GM19239 (cell line): ENCODE measurements at regions not wholly inside any gene's neighbourhood (a gene's known extent, or its start where the extent isn't known, plus 50 kb on each side); places are given as distances from the start of the nearest gene placed in this dataset.
"Not testable (repeated sequence)": the region's sequence is repeated elsewhere in the genome, so short reads cannot be mapped to it uniquely, and the experiment has no call there.

Experiments used
- DNase-seq: peaks from one replicate; pipeline ENCODE4 v3.0.0; 2011; ENCODE audit warnings: low spot score; ENCODE audit not compliant: insufficient read length
- FAIRE-seq: peaks from 2 replicates; lab custom pipeline; 2011; peaks lifted over from hg19 to GRCh38; lab: Jason Lieb, UNC

GRCh38 chr6:106857310-106857709, 117.2 kb downstream of the CD24 start:
- DNase-seq, FAIRE-seq: not testable (repeated sequence)

- DNase-seq (no peak), FAIRE-seq (peak; percentile 18)
These were observed 118.2 kb downstream of the CD24 start for GRCh38 chr6:106856227-106856874.

GRCh38 chr6:106855117-106855516, 119.4 kb downstream of the CD24 start:
- no peak for FAIRE-seq
- DNase-seq: no peak

GRCh38 chr6:106849676-106850332, 124.7 kb downstream of the CD24 start:
- DNase-seq (no peak), FAIRE-seq (peak; percentile 35)

GRCh38 chr6:106849120-106849519, 125.4 kb downstream of the CD24 start:
- FAIRE-seq: no peak
- no peak for DNase-seq

- peak; percentile 56 for FAIRE-seq
- no peak for DNase-seq
These were observed 127.4 kb downstream of the CD24 start for GRCh38 chr6:106847116-106847515.

GRCh38 chr6:106844930-106845329, 129.6 kb downstream of the CD24 start:
- no peak for DNase-seq
- FAIRE-seq: peak; percentile 86

GRCh38 chr6:106832766-106833510, 141.6 kb downstream of the CD24 start:
- DNase-seq (no peak), FAIRE-seq (peak; percentile 26)

GRCh38 chr6:106830930-106831329, 143.6 kb downstream of the CD24 start:
- FAIRE-seq (no peak), DNase-seq (no peak)

GRCh38 chr6:106829451-106829850, 145.1 kb downstream of the CD24 start:
- no peak for FAIRE-seq
- no peak for DNase-seq

GRCh38 chr6:106827081-106827480, 147.4 kb downstream of the CD24 start:
- FAIRE-seq (no peak), DNase-seq (no peak)

- DNase-seq: no peak
- FAIRE-seq: no peak
These were observed 149.4 kb downstream of the CD24 start for GRCh38 chr6:106825156-106825555.

- FAIRE-seq (no peak), DNase-seq (no peak)
These were observed 150.7 kb downstream of the CD24 start for GRCh38 chr6:106823732-106824351.

- DNase-seq (no peak), FAIRE-seq (no peak)
These were observed 151.5 kb downstream of the CD24 start for GRCh38 chr6:106823058-106823457.

GRCh38 chr6:106820412-106820852, 154.1 kb downstream of the CD24 start:
- FAIRE-seq: no peak

GRCh38 chr6:106811088-106811686, 163.3 kb downstream of the CD24 start:
- no peak for FAIRE-seq
- no peak for DNase-seq

More at GRCh38 chr6:106820412-106820852, 154.1 kb downstream of the CD24 start:
- DNase-seq: no peak

GRCh38 chr6:106808758-106809157, 165.8 kb downstream of the CD24 start:
- DNase-seq: no peak
- FAIRE-seq: no peak

- no peak for DNase-seq
- FAIRE-seq: no peak
These were observed 166.4 kb downstream of the CD24 start for GRCh38 chr6:106807947-106808611.

GRCh38 chr6:106806253-106806652, 168.3 kb downstream of the CD24 start:
- not testable (repeated sequence) for DNase-seq, FAIRE-seq

- FAIRE-seq (no peak), DNase-seq (no peak)
These were observed 168.8 kb downstream of the CD24 start for GRCh38 chr6:106805771-106806170.
